Chondrocyte (in vitro differentiated cells): ENCODE measurements at regions not wholly inside any gene's neighbourhood (a gene's known extent, or its start where the extent isn't known, plus 50 kb on each side); places are given as distances from the start of the nearest gene placed in this dataset.

Experiments used
- DNase-seq: peaks from one replicate; pipeline ENCODE4 v3.0.0; 2021; ENCODE audit warnings: mixed read lengths, low spot score
- H3K27ac Mint-ChIP-seq: one replicate; pipeline ENCODE4 v1.8.0; 2021; ENCODE audit warnings: mild to moderate bottlenecking, moderate library complexity, mixed read lengths; ENCODE audit not compliant: unreplicated experiment
- H3K27me3 Mint-ChIP-seq: 2 replicates; pipeline ENCODE4 v1.8.0; 2021; ENCODE audit warnings: low read depth, mixed read lengths
- H3K36me3 Mint-ChIP-seq: 2 replicates; pipeline ENCODE4 v1.8.0; 2021; ENCODE audit warnings: low read depth, mixed read lengths
- H3K4me1 Mint-ChIP-seq: 2 replicates; pipeline ENCODE4 v1.8.0; 2021; ENCODE audit warnings: low read depth, mild to moderate bottlenecking, mixed read lengths
- H3K4me3 Mint-ChIP-seq: one replicate; pipeline ENCODE4 v1.8.0; 2021; ENCODE audit warnings: mild to moderate bottlenecking, moderate library complexity, mixed read lengths; ENCODE audit not compliant: unreplicated experiment
- H3K9me3 Mint-ChIP-seq: 2 replicates; pipeline ENCODE4 v1.8.0; 2021; ENCODE audit warnings: low read depth, mixed read lengths
- TF ChIP-seq, protein P1 (sequence below): fragments of 200-600 bp; sonication (generic); IDR thresholded peaks from 2 replicates; pipeline ENCODE4 v1.5.0; 2021; ENCODE audit warnings: antibody characterized with exemption, mild to moderate bottlenecking, moderate library complexity

DNA sequence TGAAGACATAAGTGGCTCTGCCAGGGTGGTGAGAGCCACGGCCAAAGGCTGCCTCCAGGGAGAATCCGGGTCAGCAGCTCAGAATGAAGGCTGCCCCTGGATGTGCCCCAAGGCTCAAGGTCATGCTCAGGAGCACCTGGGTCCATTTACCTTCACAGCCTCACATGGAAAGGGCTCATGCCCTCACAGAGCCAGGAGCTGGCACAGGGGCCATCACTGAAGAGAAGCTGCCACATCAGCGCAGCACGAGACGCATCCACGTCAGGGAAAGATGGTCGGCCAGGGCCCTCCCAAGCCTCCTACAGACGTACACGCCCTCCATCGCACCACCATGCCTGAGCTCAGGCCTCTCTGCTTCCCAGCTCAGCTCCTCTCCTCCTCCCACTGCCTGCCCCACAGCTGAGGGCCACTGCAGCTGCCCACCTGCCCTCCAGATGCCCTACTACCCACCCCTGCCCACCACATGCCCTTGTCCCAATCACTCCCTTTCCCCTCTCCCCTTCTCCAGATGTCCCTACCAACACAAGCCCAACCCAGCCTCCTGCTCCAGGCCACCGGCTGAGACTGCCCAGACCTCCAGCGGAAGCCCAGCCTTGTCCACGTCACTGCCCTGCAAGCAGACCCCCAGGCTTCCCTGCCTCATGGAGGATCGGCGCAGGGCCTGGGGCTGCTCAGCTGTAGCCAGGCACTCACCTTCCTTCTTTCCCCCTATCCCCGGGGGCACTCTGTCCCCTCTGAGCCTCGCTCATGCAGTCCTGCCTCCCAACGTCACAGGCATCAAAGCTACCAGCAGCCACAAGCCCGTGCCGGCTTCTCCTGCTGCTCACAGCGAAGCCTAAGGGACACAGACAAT is 144.1 kb downstream of the SHANK2 start:
- no peak overlapping the region for H3K27ac Mint-ChIP-seq
- H3K4me3 Mint-ChIP-seq: no peak overlapping the region
- H3K4me1 Mint-ChIP-seq: no peaks in the 10 kb centered on the region
- H3K27me3 Mint-ChIP-seq: peaks cover 60% of the 10 kb centered on the region
- TF ChIP-seq, protein P1, sequence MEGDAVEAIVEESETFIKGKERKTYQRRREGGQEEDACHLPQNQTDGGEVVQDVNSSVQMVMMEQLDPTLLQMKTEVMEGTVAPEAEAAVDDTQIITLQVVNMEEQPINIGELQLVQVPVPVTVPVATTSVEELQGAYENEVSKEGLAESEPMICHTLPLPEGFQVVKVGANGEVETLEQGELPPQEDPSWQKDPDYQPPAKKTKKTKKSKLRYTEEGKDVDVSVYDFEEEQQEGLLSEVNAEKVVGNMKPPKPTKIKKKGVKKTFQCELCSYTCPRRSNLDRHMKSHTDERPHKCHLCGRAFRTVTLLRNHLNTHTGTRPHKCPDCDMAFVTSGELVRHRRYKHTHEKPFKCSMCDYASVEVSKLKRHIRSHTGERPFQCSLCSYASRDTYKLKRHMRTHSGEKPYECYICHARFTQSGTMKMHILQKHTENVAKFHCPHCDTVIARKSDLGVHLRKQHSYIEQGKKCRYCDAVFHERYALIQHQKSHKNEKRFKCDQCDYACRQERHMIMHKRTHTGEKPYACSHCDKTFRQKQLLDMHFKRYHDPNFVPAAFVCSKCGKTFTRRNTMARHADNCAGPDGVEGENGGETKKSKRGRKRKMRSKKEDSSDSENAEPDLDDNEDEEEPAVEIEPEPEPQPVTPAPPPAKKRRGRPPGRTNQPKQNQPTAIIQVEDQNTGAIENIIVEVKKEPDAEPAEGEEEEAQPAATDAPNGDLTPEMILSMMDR: no peak
- peaks cover 2% of the 10 kb centered on the region for H3K36me3 Mint-ChIP-seq
- DNase-seq: no peak
- no peaks in the 10 kb centered on the region for H3K9me3 Mint-ChIP-seq

DNA sequence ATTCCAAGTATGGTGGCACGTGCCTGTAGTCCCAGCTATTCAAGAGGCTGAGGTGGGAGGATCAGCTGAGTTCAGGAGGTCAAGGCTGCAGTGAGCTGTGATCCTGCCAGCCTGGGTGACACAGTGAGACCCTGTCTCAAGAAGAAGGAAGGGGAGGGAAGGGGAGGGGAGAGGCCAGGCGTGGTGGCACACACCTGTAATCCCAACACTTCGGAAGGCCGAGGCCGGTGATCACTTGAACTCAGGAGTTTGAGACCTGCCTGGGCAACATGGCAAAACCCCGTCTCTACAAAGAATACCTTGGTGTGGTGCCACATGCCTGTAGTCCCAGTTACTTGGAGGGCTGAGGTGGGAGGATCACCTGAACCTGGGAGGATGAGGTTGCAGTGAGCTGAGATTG is 145.7 kb downstream of the SHANK2 start:
- Mint-ChIP-seq H3K36me3 (peaks cover 2% of the 10 kb centered on the region), H3K9me3 (no peaks in the 10 kb centered on the region), H3K4me3 (no peak overlapping the region), H3K4me1 (no peaks in the 10 kb centered on the region), H3K27me3 (peaks cover 50% of the 10 kb centered on the region), H3K27ac (no peak overlapping the region)
- no peak for DNase-seq
- TF ChIP-seq, protein P1: no peak

DNA sequence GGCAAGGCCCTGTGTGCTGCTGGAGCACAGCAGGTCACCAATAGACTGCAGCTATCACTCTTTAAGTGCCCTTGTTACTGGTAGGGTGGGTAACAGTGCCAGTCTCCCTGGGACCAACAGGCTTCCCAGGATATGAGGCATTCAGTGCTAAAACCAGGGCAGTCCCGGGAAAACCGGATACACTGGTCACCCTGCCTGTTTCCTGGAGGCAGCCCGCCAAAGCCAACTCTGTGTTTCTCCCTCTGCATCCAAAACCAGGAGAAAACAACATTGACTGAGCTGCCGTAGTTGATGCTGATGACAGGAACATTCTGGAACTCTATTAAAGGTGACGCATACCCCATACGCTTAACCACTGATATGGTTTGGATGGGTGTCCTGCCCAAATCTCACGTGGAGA is 149.1 kb downstream of the SHANK2 start:
- peaks cover 2% of the 10 kb centered on the region for H3K36me3 Mint-ChIP-seq
- TF ChIP-seq, protein P1: no peak
- no peak for DNase-seq
- no peaks in the 10 kb centered on the region for H3K9me3 Mint-ChIP-seq
- no peak overlapping the region for H3K4me3 Mint-ChIP-seq
- H3K27ac Mint-ChIP-seq: no peak overlapping the region
- peaks cover 60% of the 10 kb centered on the region for H3K27me3 Mint-ChIP-seq
- H3K4me1 Mint-ChIP-seq: no peaks in the 10 kb centered on the region

DNA sequence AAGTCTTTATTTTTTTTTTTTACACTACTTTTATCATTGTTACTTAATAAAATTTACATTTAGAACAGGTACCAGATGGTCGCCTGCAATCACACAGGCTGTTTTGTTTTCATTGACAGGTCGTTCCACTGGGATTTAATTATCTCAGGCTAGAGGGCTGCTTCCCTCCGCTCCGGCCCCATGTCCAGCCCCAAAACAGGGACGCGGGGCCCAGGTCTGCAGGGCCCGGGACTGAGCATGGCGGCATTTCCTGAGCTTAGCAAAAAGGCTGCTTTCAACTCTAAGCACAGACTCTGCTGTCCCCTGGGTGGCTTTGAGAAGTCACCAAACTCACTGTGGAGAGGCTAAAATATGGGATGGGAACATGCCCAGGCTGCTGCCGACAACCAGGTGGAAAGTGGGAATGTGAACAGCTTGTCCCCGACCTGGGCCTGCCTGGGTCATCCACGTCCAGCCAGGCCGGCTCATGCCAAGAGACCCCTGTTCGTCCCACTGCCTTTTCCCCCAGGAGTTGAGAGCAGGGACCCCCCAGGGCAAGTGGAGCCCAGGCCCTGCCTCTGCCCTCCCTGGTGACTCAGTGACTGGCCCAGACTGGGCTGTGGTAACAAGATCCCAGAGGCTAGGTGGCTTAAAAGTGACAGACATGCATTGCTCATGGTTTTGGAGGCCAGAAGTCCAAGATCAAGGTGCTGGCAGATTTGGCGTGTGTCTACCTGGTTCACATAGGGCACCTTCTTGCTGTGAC is 150.0 kb downstream of the SHANK2 start:
- Mint-ChIP-seq H3K36me3 (peaks cover 2% of the 10 kb centered on the region), H3K9me3 (no peaks in the 10 kb centered on the region), H3K4me1 (no peaks in the 10 kb centered on the region), H3K27ac (no peak overlapping the region), H3K4me3 (no peak overlapping the region), H3K27me3 (peaks cover 55% of the 10 kb centered on the region)
- TF ChIP-seq, protein P1: no peak
- DNase-seq: no peak

DNA sequence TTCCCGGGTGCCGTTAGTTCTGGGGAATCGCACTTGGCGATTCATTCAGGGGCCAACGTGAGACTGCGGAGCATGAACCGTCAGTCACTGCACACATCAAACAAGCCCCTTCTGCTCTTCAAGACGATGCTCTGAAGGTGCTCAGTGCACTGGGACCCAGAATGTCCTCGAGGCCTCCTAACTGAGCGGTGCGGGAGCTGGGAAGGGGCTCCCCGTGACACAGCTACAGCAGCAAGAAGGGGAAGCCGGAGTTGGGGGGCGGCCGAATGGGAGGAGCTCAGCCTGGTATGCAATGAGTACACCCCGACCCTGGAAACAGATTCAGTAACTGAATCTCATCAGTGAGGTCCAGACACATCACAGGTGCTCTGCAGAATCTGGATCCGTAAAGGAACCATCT is 150.8 kb downstream of the SHANK2 start:
- no peaks in the 10 kb centered on the region for H3K4me1 Mint-ChIP-seq
- TF ChIP-seq, protein P1: no peak
- H3K27ac Mint-ChIP-seq: no peak overlapping the region
- H3K4me3 Mint-ChIP-seq: no peak overlapping the region
- DNase-seq: no peak
- no peaks in the 10 kb centered on the region for H3K9me3 Mint-ChIP-seq
- peaks cover 2% of the 10 kb centered on the region for H3K36me3 Mint-ChIP-seq
- H3K27me3 Mint-ChIP-seq: peaks cover 58% of the 10 kb centered on the region
